GM19372 (cell line): ENCODE measurements at regions not wholly inside any gene's neighbourhood (a gene's known extent, or its start where the extent isn't known, plus 50 kb on each side); places are given as distances from the start of the nearest gene placed in this dataset.

Experiments used
- ATAC-seq: cut with Tn5 transposase; IDR thresholded peaks from one replicate; pipeline ENCODE4 v1.9.1; 2021; ENCODE audit warnings: mild to moderate bottlenecking, low read depth, moderate library complexity; ENCODE audit not compliant: unreplicated experiment

GRCh38 chr10:131657318-131657984 is 243.4 kb upstream of the PPP2R2D start:
- no peak for ATAC-seq

- no peak for ATAC-seq
Measured at GRCh38 chr10:131657985-131658330, 242.8 kb upstream of the PPP2R2D start.

GRCh38 chr10:131658476-131659110 is 242.2 kb upstream of the PPP2R2D start:
- no peak for ATAC-seq

GRCh38 chr10:131660427-131660826 is 240.4 kb upstream of the PPP2R2D start:
- ATAC-seq: no peak

DNA sequence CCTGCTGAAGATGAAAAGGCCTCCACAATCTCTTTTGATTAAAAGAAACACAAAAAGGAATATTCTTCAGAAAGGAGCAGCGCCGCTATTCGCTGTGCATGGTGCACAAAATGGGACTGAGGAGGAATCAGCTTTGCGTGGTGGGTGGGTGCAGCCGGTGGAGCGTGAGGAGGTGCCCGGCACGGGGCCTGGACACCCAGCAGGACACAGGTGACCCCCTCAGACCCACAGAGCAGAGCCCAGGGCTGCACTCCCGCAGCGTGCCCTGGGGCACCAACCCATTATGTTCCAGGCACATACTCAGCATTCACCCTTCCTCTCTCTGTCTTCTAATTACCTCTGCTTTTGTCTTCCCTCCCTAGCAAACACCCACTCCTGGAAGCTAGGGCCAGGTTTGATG is 238.0 kb upstream of the PPP2R2D start:
- ATAC-seq: no peak

DNA sequence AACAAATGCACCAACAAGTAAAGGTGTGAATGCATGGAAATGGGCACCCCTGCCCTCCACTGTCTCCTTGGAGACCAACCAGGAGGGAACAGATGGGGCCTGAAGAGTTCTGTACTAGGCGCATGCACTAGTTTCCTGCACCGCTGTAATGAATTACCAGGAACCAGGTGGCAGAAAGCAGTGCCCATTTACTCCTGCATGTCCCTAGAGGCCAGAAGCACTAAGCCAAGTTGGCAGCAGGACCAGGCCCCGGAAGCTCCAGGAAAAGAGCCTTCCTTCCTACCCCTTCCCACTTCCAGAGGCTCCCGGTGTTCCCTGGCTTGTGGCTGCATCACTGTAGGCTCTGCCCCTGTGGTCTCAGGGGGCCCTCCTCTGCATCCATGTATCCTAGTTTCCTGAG is 237.5 kb upstream of the PPP2R2D start:
- no peak for ATAC-seq

- no peak for ATAC-seq
Measured at GRCh38 chr10:131666091-131666490, 234.7 kb upstream of the PPP2R2D start.

GRCh38 chr10:131667047-131667446 is 233.8 kb upstream of the PPP2R2D start:
- no peak for ATAC-seq

GRCh38 chr10:131667561-131667960 is 233.2 kb upstream of the PPP2R2D start:
- no peak for ATAC-seq

DNA sequence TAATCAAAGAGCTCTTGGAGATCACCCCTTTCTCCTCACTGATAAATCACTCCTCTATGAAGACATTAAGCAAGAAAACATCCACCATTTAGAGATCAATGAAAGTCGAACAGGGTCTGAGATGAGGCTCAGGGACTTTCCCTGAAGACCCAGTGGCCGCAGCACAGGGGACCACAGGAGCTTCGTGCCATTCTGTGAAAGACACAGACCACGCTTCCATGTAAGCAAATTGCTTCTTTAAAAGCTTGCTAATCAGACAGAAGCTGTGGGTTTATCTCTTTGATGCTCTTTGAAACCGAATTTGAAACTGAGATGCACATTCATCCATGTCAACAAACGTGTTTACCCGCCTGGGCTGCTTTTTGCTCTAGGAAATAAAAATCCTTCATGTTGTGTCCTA is 231.9 kb upstream of the PPP2R2D start:
- no peak for ATAC-seq

GRCh38 chr10:131669838-131670237 is 231.0 kb upstream of the PPP2R2D start:
- no peak for ATAC-seq

- ATAC-seq: no peak
Measured at GRCh38 chr10:131670341-131670740, 230.5 kb upstream of the PPP2R2D start.

DNA sequence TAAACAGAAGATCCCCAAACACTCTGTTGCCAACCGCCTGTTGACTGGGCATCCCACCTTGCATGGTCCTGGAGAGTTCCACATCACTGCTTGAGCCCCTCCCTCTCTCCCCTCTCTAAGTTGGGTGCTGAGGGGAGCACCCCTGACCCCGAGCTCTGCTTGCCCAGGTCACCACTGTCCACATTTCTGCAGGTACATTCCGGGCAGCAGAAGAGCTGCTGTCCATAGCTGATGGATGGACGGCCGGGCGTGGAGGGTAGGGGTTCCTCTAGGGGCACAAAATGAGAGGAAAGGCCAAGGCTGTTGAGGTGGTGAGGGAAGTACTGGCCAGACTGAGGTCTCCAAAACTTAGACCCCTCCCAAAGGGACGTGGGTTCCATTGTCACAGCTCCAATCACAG is 227.4 kb upstream of the PPP2R2D start:
- no peak for ATAC-seq

DNA sequence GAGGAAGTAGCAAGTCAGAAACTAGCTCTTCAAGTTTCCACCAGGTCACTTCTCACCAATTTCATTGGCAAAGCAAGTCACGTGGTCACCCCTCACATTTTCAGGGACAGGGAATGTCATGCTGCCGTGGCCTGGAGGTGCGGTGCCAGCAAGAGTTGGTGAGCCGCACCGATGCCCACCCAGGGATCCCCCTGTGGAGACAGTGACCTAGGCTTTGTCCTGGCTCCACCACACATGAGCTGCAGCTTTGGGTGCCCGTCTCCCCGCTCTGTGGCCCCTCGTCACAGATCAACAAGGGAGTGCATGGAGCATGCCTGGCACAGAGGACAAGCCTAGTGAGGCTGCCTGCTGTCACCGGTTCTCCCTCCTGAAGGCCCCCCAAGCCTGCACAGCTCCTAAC is 226.7 kb upstream of the PPP2R2D start:
- no peak for ATAC-seq

DNA sequence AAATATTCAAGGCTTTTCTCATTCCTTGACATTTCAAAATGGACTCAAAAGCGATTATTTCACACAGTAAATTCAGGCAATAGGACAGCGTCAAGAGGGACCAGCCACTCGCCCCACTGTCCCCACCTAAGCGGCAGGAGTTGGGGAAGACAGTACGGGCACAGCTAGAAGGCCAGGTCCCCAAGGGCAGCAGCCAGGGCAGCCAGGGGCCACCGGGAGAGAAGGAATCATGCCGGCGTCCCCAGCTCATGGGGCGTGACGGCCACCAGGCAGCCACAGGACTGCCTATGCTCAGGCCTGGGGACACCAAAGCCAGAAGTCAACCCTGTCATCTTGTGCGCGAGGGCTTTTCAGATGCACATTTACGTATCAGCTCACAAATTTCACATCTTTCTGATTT is 225.7 kb upstream of the PPP2R2D start:
- ATAC-seq: no peak

DNA sequence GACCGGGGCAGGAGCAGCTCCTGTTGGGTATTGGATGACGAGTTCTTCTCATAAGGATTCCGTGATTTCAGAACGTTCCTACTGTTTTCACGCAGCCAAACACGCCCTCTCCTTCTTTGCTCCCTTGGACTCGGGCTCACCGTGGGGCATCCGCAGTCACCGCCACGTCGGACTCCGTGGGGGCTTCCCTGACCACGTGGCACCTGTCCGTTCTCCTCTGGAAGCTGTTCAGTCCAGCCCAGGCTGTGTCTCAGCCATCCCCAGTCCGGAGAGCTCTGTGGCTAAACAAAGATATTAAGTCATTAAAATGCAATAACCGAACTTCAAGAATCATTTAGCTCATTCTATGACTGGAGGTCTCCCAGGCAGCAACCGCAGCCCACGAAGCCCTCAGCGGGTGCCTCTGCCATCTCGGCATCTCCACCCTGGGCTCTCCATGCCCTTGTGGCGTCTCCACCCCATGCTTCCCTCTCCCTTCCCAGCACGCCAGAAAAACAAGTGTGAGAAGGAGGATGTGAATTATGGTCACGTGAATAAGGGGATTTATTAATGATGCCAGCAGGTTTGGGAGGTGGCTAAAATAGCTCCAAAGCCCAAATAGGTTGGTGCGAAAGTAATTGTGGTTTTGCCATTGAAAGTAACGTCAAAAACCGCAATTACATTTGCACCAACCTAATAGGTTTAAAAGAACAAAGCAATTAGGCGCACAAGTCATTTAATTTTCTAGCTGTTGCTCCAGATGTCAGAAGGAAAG is 224.6 kb upstream of the PPP2R2D start:
- ATAC-seq: no peak

GRCh38 chr10:131676800-131677421 is 223.9 kb upstream of the PPP2R2D start:
- ATAC-seq: no peak

DNA sequence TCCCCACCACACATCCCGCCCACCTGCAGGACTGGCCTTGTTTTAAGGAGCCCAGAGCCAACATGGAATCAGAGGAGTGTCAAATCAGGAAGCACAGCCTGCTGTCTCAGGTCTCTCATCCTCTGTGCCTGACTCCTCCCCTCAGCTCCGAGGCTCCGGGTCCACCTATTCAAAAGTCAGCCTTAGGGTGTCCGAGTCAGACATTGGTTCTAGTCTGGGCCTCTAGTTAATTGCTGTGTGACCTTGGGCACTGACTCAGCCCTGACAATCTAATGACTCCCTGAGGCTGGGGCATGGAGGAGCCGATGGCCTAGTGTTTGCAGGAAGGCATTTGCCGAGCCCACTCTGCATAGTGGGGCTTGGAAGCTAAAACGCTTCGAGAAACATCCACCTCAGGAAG is 223.1 kb upstream of the PPP2R2D start:
- no peak for ATAC-seq

DNA sequence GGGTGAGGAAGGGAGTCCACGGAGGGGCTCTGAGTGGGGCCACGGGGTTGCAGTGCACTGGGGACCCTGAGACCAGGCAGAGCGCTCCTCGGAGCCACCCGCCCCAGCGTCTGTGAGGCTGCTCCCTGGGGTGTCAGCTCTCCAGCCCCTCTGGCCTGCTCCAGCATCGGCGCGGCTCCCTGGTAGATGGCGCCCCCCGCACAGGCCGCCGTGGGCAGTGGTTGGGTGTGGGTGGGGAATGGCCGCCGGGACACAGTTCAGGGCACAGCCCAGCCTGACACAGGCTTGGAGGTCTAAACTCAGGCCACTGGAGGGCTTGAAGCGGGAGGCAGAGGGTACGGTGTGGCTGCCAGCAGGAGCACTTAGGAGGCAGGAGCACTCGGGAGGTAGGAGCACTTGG is 222.6 kb upstream of the PPP2R2D start:
- ATAC-seq: no peak

DNA sequence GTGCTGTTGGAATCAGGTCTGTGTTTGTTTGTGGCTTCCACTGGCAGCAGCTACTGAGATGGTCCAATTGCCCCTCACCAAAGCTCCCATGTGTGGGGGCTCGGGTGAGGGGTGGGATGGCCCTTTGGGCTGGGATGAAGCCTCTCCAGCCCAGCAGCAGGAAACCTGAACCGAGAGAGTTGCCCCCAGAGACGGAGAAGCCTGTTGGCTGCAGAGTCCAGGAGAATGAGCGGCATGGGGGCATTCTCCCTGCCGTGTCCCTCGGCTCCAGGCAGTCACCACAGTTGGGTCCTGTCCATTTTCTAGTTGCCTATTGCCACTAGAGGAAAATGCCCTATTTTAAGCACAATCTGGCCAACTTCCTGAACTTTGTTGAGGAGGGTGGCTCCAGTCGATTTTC is 222.2 kb upstream of the PPP2R2D start:
- ATAC-seq: no peak

DNA sequence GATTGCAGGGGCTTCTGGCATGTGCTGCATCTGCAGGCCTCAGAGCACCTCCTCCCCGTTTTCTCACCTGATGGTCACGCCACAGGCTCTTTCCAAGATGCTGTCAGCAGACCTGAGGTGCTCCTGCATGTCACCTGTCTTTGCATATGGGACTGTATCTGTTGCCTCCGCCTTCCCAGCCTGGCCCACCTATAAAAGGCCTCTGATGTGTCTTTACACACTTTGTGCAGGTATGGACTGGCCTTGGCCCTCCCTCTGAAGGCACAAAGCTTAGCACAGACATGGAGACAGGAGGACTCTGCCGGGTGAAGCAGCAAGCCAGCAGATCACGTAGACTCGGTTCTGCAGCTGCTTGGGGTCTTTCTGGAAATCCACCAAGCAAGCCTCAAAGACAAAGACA is 220.9 kb upstream of the PPP2R2D start:
- no peak for ATAC-seq
